GM04503 (cell line): ENCODE measurements at regions not wholly inside any gene's neighbourhood (a gene's known extent, or its start where the extent isn't known, plus 50 kb on each side); places are given as distances from the start of the nearest gene placed in this dataset.
"Not testable (repeated sequence)": the region's sequence is repeated elsewhere in the genome, so short reads cannot be mapped to it uniquely, and the experiment has no call there.

Experiments used
- DNase-seq: peaks from one replicate; pipeline ENCODE4 v3.0.0-alpha.2; 2012; ENCODE audit warnings: low read depth

- no peak for DNase-seq
Measured at GRCh38 chr16:52787709-52788108, 240.8 kb upstream of the TOX3 start.

- no peak for DNase-seq
Measured at GRCh38 chr16:52786091-52786490, 239.1 kb upstream of the TOX3 start.

- DNase-seq, result no peak
Measured at GRCh38 chr16:52785653-52786052, 238.7 kb upstream of the TOX3 start.

- no peak for DNase-seq
Measured at GRCh38 chr16:52783616-52784015, 236.7 kb upstream of the TOX3 start.

- DNase-seq, result no peak
Measured at GRCh38 chr16:52781005-52781630, 234.2 kb upstream of the TOX3 start.

GRCh38 chr16:52773026-52773425 is 226.1 kb upstream of the TOX3 start:
- DNase-seq, result no peak

- no peak for DNase-seq
Measured at GRCh38 chr16:52770828-52771227, 223.9 kb upstream of the TOX3 start.

- no peak for DNase-seq
Measured at GRCh38 chr16:52758473-52758855, 211.5 kb upstream of the TOX3 start.

- no peak for DNase-seq
Measured at GRCh38 chr16:52757746-52758472, 211.0 kb upstream of the TOX3 start.

- DNase-seq, result no peak
Measured at GRCh38 chr16:52756812-52757517, 210.0 kb upstream of the TOX3 start.

- no peak for DNase-seq
Measured at GRCh38 chr16:52755396-52755795, 208.5 kb upstream of the TOX3 start.

- DNase-seq, result no peak
Measured at GRCh38 chr16:52751035-52751434, 204.1 kb upstream of the TOX3 start.

- DNase-seq, result no peak
Measured at GRCh38 chr16:52748741-52749140, 201.8 kb upstream of the TOX3 start.

- DNase-seq, result no peak
Measured at GRCh38 chr16:52747088-52747595, 200.2 kb upstream of the TOX3 start.

GRCh38 chr16:52743707-52744106 is 196.8 kb upstream of the TOX3 start:
- no peak for DNase-seq

- DNase-seq, result no peak
Measured at GRCh38 chr16:52742608-52743170, 195.7 kb upstream of the TOX3 start.

- no peak for DNase-seq
Measured at GRCh38 chr16:52742052-52742451, 195.1 kb upstream of the TOX3 start.

- DNase-seq, result no peak
Measured at GRCh38 chr16:52741351-52741750, 194.4 kb upstream of the TOX3 start.

GRCh38 chr16:52740766-52741165 is 193.8 kb upstream of the TOX3 start:
- DNase-seq, result no peak

- DNase-seq, result no peak
Measured at GRCh38 chr16:52740333-52740732, 193.4 kb upstream of the TOX3 start.

- not testable (repeated sequence) for DNase-seq
Measured at GRCh38 chr16:52738992-52739391, 192.0 kb upstream of the TOX3 start.

GRCh38 chr16:52731219-52731875 is 184.4 kb upstream of the TOX3 start:
- no peak for DNase-seq
